Fibroblast of skin of abdomen (primary cell): ENCODE measurements at regions not wholly inside any gene's neighbourhood (a gene's known extent, or its start where the extent isn't known, plus 50 kb on each side); places are given as distances from the start of the nearest gene placed in this dataset.
"Not testable (repeated sequence)": the region's sequence is repeated elsewhere in the genome, so short reads cannot be mapped to it uniquely, and the experiment has no call there.

Experiments
- DNase-seq: peaks from one replicate; pipeline ENCODE4 v3.0.0-alpha.2; 2013

DNA sequence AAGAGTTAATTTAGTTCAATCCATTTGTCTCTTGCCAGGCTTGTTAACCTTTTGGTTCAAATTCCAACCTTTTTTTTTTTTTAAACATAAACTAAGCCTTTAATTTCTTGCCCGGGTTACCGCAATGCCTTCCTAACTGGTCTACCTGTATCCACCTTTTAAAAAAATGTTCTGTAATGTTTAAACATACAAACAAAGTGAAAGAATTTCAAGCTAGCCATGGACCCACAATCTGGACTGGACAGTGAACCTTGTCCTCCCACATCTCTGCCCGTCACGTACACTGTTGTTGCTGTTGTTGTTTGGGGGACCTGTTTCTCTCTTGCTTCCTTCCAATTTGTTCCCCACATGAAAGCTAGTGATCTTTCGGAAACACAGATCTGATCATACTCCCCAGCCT lies 724.7 kb upstream of the AUTS2 start:
- no peak for DNase-seq

DNA sequence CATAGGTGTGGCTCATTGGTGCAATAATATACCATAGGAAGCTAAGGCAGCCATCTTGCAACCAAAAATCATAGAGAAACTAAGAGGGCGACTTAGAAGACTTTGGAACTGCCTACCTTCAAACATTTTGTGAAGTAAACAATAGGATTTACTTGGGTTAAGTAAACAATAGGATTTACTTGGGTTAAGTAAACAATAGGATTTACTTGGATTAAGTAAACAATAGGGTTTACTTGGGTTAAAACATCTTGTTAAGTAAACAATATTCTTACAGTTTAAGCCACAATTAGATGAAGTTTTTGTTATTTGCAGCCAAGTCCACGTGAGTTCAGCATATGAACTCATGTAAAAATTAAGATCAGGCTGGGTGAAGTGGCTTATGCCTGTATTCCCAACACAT lies 722.4 kb upstream of the AUTS2 start:
- DNase-seq, result no peak

DNA sequence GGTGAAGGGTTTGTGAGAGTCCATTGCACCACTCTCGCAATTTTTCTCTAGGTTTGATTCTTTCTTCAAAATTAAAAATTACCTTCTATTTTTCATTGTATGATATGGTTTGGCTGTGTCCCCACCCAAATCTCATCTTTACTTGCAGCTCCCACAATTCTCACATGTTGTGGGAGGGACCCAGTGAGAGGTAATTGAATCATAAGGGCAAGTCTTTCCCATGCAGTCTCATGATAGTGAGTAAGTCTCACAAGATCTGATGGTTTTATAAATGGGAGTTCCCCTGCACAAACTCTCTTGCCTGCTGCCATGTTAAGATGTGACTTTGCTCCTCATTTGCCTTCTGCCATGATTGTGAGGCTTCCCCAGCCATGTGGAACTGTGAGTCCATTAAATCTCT lies 711.2 kb upstream of the AUTS2 start:
- DNase-seq, result not testable (repeated sequence)

DNA sequence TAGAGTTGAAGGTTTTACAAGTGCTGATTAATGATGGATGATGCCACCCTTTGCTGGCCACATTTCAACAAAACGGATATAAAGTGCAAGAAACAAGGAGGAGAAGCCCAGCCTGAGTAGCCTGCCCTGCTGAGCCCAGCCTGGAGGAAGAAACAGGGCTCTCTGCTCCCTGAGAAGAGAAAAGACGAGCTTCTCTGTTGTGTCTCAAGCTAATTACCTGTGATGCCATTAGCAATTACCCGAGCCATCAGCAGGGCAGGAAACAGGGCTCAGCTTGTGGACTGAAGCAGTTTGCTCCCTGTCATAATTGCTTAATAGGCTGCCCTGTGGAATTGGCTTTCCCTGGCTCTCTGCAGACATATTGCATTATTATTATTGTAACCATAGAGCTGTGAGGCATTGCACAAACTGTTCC lies 709.3 kb upstream of the AUTS2 start:
- no peak for DNase-seq

DNA sequence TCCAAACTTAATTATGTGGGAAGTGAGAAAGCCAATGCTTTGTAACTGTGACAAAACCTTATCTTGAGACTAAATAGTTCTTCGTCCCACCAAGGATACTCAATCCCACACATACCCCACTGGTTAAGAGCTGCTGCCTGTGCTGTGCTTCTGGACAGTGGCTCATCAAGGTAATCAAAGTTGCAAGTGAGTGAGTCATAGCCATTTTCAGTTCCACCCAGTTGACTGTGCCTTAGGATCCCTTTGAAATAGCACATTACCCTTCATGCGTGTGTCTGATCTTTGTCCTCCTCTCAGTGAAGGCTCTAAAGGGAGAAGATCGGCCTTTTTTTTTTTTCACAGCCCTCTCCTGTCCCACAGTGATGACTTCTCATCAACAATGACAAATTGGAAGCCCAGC lies 706.0 kb upstream of the AUTS2 start:
- peak; percentile 55 for DNase-seq

DNA sequence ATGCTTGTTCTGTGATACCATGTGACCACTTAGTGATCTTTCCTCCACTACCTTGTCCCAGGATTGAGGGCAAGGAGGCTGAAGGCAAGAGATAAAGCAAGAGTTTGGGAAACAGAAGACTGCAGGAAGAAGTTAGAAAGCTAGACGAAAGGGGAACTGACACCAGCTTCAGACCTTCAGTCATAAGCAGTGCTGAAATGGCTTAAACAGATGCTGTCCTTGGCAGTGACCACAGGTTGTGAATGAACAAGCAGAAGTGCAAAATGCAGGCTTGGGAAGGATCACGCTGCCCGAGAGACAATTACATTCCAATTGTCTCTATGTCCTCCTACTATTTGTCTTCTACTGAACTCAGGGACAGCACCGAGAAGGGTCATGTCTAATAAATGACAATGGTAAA lies 704.9 kb upstream of the AUTS2 start:
- no peak for DNase-seq

DNA sequence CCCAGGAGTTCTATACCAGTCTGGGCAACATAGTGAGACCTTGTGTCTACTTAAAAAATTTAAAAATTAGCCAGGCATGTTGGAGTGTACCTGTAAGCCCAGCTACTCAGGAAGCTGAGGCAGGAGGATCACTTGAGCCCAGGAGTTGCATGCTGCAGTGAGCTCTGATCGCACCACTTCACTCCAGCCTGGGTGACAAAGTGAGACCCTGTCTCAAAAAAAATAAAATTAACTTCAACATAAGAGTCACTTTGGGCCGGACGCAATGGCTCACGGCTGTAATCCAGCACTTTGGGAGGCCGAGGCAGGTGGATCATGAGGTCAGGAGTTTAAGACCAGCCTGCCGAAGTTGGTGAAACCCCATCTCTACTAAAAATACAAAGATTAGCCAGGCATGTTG lies 699.1 kb upstream of the AUTS2 start:
- DNase-seq, result not testable (repeated sequence)

DNA sequence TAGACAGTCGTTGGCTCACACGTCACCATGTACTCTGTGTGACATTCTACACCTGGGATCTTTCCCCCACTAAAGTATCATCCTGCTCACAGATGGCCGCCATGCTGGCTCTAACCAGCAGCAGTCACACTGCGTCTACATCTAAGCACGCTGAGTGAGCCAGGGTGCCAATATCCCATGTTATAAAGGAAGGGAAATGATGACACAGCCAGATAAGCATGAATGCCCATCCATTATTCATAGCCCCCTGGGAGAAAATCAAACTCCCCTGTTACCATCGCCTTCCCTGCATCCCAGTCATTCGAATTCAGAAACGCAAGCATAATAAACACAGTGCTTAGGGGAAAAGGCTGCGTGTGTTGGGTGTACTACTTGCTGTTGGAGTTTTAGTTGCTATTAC lies 698.2 kb upstream of the AUTS2 start:
- no peak for DNase-seq

DNA sequence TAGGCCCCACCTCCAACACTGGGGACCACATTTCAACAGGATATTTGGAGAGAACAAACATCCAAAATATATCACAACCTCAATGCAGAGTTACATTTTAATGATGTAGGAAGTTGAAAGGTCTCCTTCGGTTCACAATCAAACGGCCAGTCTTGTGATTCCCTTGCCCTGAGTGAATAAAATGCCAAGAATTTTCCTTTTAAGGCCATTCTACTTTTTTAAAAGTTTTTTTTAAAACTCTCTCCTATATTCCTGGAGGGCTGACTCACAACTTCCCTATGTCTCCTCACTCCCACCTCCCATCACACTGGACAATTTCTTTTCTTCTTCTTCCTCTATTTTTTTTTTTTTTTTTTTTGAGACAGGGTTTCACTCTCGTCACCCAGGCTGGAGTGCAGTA lies 693.6 kb upstream of the AUTS2 start:
- peak; percentile 62 for DNase-seq

DNA sequence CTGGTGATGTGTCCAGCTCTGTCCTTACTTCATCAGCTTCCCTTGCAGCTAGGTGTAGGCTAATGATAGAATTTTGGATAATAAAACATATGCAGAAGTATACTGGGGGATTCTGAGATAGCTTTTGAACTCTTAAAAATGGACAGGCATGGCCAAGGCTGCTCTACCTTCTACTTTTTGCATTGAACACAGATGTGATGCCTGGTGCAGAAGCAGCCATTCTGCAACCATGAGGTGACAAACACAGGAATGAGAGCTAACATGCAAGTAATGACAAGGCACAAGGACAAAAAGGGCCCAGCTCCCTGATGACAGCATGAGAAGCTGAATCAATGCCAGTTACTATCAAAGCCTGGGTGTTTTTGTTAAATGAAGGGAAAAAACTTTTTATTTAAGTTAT lies 686.5 kb upstream of the AUTS2 start:
- DNase-seq, result no peak

DNA sequence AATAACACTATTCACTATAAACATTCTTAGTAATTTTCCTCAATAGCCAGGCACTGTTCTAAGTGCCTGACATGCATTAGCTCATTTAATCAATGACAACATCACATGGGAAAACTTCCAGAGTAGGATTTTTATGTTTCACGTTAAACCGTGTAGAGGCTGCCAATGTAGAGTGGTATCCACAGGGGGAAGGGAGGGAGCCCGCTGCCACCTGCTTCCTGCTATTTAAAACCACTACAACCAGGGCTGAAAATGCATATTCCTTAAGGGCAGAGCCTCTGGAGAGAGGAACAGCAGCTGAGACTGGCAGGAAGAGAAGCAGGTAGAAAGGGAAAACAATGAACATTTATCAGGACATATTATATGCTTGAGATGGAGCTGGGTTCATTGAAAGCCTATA lies 684.3 kb upstream of the AUTS2 start:
- no peak for DNase-seq

DNA sequence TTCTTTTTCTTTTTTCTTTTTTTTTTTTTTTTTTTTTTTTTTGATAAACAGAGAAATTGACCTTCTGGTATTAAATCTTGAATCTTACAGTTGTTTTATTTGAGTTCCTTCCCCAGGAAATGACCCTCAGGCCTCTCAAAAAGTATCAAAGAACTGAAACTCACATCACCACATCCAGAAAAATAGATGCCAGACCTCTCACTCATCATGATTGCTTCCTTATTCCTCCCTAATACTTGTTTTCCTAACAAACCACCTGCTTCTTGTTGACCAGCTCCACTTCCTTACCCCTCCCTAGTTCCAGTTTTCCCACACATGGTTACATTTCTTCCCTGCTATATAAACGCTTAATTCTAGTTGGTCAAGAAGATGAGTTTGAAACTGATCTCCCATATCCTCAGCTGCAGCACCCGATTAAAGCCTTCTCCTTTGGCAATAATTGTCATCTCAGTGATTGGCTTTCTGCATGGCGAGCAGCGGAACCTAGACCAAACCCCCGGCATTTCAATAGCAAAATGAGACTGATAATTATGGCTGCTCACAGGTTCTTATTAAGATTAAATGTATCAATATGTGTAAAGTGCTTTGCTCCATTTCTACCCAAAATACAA lies 681.1 kb upstream of the AUTS2 start:
- DNase-seq, result no peak

DNA sequence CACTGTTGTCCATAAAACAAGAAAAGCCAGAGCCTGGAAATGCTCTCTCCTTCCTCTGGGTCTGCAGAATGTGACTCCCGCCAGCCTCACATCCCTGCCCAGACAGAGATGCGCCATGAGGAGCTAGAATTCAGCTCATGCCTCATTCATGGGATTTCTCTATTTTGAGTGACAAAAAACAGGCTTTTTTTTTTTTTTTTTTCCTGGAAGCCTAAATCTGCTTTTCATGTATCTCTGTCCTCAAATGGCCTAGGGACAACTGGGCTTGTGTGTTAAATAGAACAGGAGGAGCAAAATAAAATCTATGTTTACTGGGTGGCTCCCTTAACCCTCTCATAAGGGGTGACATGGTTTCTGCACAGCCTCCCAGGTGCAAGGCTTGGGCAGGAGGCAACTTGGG lies 679.7 kb upstream of the AUTS2 start:
- no peak for DNase-seq

DNA sequence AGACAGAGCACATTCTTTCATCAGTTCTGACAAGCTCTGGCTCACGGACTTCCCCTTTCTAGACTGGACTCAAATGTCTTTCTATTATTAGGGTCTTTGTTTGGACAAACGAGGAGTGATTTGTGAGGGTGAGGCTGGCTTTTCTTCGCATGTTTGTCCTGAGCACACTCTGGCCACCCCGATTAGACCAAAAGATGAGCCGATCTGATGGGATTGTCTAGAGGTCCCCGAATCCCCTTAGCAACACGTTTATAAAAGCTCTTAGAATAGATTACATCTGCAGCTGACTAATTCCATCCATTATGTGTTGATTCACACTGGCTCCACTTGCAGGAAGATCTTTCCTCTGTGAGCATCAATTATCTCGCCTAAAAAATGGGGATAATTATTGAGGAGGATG lies 675.4 kb upstream of the AUTS2 start:
- no peak for DNase-seq

DNA sequence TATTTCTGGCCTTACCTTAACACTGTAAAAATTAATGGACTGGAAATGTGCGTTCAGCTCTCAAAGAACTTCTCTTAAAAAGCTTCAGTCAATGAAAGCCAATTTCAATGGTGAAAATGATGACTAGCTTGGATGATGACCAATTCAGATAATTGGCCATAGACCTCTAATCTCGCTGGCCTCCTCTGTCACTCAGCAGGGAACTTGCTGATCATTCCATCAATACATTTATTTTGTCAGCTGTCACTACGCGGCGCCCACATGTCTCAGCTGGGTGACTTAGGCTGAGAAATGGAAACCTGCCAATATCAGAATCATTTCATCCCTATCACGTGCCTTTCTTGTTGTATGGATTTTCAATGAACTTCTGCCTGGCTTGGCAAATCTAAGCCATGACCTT lies 673.0 kb upstream of the AUTS2 start:
- DNase-seq, result no peak

DNA sequence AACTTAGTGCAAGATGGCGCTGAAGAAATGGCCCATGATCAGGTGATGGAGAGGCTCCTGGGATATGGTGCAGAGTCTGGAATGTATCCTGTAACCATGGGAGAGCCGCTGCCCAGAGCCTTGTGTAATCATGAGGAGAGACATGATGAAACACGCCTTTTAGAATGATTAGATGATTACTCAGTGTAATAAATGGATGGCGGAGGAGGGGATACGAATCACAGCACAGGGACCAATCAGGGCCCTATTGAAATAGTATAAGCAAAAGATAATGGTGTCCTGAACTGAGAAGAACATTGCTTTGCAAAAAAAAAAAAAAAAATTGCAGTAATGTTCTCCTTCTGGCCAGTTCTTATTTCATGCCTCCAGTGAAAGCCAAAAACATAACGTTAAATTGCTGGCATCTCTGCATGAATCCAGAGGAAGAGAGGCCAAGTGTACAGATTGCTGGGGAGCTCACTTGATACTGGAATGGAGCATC lies 668.5 kb upstream of the AUTS2 start:
- DNase-seq, result peak; percentile 88

DNA sequence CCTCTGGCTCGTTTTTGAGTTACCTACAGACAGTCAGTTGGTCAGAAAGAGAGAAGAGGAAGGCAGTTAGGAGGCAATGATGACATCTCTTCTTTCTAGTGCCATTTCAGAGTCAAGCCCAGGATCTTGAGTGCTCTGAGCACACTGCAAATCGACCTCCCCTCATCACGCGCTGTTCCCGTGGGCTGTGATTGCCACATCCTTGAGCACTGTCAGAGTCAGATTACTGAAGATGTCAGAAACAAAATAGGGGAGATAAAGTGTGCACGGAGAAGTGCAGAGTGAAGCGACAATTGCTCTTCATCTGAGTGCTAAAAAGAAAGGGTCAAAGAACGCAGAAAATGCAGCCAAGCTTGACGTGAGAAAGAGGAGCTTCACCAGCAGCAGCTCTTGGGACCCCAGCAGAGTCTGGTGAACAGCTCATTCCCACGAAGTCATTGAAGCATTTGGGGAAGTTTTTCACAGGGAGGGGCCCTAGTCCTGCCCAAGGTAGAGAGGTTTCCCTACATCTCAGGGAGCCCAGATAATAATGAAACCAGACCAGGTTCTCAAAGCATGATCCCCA lies 661.7 kb upstream of the AUTS2 start:
- no peak for DNase-seq

DNA sequence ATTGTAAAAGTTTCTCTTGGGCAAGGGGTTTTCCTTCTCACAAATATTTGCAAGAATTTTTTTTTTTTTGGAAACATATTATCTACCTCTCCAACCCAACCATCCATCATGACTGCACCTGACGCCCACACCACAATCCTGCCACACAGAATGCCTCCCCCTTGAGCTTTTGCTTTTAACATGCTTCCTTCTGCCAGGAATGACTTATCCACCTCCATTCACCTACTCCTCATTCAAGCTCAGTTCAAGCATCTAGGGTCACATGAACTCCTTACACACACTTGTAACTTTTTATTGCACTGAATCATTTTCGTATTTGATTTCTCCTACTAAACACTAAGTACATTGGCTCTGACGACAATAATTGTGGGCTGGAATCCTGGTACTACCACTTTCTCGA lies 660.1 kb upstream of the AUTS2 start:
- DNase-seq, result no peak

DNA sequence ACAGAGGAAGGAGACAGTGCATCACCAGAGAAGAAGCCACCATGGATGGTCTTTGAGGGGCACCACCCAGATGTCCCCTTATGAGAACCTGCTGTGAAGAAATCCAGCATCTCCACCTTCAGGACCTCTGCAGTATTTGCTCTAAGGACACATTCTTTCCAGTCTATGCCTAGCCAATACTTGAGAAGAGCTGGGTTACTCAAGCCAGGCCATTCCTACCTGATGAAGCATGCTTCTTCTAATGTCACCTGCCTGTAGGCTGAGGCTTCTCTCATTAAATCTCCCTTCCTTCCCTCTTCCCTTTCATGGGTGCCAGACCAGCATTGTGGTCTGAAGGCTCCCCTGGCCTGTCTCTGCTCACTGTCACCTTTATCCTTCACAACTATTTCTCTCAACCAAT lies 654.5 kb upstream of the AUTS2 start:
- DNase-seq, result no peak

DNA sequence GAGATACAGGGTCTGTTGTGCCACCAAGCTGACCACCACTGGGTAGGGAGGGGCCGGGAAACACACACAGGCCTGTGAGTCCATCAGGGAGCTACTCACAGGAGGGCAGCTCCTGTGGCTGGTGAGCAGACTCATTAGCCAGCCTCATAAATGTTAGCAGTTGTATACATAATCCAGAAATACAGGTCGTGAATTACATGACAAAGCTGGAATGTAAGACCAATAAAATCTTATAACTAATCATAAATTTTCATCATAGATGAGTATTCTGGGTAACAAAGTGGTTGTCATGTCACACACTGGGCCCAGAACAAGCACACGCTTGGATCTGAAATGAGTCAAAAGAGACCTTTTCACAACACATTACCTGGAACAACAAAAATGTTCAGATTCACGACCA lies 642.6 kb upstream of the AUTS2 start:
- DNase-seq, result no peak

DNA sequence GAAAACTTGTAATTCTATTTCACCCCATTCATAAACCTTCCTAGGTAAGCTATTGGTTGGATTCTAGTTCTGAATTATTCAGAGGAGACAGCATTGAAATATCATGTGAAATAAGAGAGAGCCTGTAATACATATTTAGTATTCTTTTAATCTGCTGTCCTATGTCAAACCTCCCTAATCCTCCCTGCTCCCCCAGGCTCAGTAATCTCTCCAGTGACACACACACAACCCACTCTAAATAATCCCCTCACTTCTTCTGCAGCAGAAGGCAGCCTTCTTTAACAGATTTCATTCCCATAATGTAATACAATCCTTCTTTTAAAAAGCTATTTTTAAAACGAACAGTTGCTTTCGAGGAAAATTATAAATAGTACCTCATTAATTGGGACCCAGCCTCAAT lies 639.7 kb upstream of the AUTS2 start:
- DNase-seq, result no peak

DNA sequence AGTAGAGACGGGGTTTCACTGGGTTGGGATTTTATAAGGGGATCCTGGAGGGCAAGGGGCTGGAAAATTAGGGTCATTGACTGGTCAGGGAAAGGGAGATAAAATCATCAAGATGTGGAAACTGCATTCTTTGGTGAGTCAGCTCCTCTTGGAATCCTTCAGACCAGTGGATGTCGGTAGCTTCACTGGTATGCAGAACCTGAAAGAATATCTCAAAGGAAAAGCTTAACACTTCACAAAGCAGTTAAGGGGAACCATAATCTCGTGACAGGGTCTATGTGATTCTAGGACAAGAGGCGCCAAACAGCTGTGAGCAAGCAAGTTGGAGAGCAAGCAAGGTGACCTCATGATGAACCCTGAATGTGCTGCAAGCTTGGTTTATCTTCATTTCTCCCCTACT lies 634.7 kb upstream of the AUTS2 start:
- peak; percentile 95 for DNase-seq

DNA sequence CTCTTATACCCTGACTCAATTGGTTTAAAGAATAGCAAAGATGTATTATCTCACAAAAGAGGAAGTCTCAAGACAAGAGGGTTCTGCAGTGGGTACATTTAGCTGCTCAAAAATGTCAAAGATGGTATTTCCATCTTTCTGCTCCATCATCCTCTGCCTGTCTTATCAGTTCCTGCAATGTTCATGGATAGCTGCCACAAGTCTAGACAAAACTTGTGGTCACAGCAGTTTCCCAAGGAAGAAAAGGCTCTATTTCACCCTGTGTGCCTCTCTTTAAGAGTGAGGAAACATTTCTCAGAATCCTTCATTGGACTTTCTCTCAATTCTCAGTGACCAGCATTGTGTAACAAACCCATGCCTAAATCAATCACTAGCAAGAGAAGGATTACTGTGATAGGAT lies 634.2 kb upstream of the AUTS2 start:
- DNase-seq, result peak; percentile 72

DNA sequence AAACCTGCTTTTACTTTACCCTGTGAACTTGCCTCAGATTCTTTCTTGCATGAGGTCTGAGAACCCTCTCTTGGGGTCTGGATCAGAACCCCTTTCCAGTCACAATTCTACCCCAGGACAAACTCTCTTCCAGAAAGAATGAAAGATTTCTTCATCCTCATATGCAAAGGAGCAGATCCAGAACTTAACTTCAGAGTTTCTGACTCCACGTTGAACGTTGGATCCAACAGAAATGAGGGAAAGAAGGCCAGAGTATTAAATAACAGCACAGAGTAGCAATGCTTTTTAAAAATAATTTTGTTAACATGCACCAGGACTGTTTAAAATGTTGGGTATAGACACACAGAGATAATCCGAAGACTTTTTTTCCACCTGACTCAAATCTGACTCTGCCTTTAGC lies 632.9 kb upstream of the AUTS2 start:
- no peak for DNase-seq

DNA sequence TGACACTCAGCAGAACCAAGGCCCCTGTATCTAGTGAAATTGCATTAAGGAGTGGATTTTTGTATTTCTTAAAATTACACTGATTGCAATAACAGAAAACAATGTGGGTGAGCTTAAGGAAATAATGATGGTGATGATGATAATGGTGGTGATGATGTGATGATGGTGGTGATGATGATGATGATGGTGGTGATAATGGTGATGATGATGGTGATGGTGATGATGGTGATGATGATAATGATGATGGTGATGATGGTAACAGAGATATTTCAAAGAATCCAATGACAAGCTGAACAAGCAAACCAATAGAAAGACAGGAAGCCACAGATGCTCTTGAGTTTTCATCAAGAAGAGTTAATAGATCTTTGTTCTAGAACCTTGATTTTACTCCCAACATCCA lies 630.7 kb upstream of the AUTS2 start:
- DNase-seq, result no peak
